HCT116 (cell line): ENCODE measurements at regions not wholly inside any gene's neighbourhood (a gene's known extent, or its start where the extent isn't known, plus 50 kb on each side); places are given as distances from the start of the nearest gene placed in this dataset.

Source experiments
- EZH2 ChIP-seq: fragments of 200-600 bp; sonication (generic); IDR thresholded peaks from 2 replicates; pipeline ENCODE4 v1.6.1; 2017; ENCODE audit warnings: antibody characterized with exemption, mixed run types
- EZH2phosphoT487 ChIP-seq: fragments of 200-600 bp; IDR thresholded peaks from 2 replicates; pipeline ENCODE4 v1.6.1; 2018; ENCODE audit warnings: antibody characterized with exemption, borderline replicate concordance
- FOSL1 ChIP-seq: IDR thresholded peaks from 2 replicates; pipeline ENCODE4 v1.6.1; 2012; ENCODE audit warnings: low read depth
- JUND ChIP-seq: IDR thresholded peaks from 2 replicates; pipeline ENCODE4 v1.6.1; 2012
- POLR2AphosphoS5 ChIP-seq: IDR thresholded peaks from 2 replicates; pipeline ENCODE4 v1.6.1; 2011; ENCODE audit warnings: mild to moderate bottlenecking, low read depth, low read length, moderate library complexity
- SIN3A ChIP-seq: IDR thresholded peaks from 2 replicates; pipeline ENCODE4 v1.6.1; 2012; ENCODE audit warnings: low read depth
- TF ChIP-seq, protein P1 (sequence below), 3 experiments: fragments of 200-600 bp in 1 of 3; sonication (generic) in 1 of 3; IDR thresholded peaks in 2 of 3; conservative IDR thresholded peaks in 1 of 3; 2 replicates each; pipeline ENCODE4 v1.5.1; 2012 to 2017; ENCODE audit warnings: low read depth in 2 of 3, low read length in 2 of 3, antibody characterized with exemption in 1 of 3, borderline replicate concordance in 1 of 3, control low read depth in 1 of 3, mild to moderate bottlenecking in 1 of 3, mixed read lengths in 1 of 3, mixed run types in 1 of 3, moderate library complexity in 1 of 3; ENCODE audit not compliant: insufficient read depth in 1 of 3
- TF ChIP-seq, protein P2 (sequence below): IDR thresholded peaks from 2 replicates; pipeline ENCODE4 v1.6.1; 2012

DNA sequence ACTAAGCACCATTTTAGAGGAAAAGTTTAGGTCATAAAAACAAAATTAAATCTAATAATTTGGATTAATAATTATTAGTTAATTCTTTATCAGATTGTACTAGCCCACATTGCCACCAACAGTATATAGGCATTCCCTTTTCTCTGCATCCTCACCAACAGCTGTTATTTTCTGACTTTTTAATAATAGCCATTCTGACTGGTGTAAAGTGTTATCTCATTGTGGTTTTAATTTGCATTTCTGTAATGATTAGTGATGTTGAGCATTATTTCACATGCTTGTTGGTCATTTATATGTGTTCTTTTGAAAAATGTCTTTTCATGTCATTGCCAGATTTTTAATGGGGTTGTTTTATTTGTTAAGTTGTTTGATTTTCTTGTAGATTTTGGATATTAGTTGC, 319.1 kb upstream of the SYNCRIP start:
- TF ChIP-seq EZH2 (no peak), FOSL1 (no peak), JUND (no peak), POLR2AphosphoS5 (no peak), EZH2phosphoT487 (no peak), SIN3A (no peak)
- TF ChIP-seq, protein P1, sequence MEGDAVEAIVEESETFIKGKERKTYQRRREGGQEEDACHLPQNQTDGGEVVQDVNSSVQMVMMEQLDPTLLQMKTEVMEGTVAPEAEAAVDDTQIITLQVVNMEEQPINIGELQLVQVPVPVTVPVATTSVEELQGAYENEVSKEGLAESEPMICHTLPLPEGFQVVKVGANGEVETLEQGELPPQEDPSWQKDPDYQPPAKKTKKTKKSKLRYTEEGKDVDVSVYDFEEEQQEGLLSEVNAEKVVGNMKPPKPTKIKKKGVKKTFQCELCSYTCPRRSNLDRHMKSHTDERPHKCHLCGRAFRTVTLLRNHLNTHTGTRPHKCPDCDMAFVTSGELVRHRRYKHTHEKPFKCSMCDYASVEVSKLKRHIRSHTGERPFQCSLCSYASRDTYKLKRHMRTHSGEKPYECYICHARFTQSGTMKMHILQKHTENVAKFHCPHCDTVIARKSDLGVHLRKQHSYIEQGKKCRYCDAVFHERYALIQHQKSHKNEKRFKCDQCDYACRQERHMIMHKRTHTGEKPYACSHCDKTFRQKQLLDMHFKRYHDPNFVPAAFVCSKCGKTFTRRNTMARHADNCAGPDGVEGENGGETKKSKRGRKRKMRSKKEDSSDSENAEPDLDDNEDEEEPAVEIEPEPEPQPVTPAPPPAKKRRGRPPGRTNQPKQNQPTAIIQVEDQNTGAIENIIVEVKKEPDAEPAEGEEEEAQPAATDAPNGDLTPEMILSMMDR (IDR thresholded peaks at IDR 0.05 in 2 of 3, conservative IDR thresholded peaks at IDR 0.05 in 1 of 3; ENCODE audit: borderline replicate concordance in 1 of 3, insufficient read depth in 1 of 3, low read depth in 2 of 3, low read length in 2 of 3), result no peak
- TF ChIP-seq, protein P2, sequence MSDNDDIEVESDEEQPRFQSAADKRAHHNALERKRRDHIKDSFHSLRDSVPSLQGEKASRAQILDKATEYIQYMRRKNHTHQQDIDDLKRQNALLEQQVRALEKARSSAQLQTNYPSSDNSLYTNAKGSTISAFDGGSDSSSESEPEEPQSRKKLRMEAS, result no peak
